ENCODE measurements at regions not wholly inside any gene's neighbourhood (a gene's known extent, or its start where the extent isn't known, plus 50 kb on each side); places are given as distances from the start of the nearest gene placed in this dataset.

DNA sequence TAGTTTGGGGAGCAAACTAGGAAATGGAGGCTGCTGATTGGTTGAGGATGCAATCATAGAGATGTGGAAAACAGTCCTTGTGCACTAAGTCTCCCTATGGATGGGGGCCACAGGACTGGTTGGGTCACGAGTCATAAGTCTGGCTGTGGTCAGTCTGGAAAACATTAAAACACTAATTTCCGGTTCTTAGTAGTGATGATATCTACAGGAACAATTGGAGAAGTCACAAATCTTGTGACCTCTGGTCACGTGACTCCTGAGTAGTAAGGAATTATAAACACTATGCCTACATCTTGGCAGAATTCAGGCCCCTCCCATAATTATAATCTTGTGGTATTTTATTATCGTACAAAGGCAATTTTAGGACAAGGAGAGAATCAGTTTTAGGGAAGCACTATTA is 317.3 kb upstream of the ARPP21 start:
- TF ChIP-seq, protein P1, sequence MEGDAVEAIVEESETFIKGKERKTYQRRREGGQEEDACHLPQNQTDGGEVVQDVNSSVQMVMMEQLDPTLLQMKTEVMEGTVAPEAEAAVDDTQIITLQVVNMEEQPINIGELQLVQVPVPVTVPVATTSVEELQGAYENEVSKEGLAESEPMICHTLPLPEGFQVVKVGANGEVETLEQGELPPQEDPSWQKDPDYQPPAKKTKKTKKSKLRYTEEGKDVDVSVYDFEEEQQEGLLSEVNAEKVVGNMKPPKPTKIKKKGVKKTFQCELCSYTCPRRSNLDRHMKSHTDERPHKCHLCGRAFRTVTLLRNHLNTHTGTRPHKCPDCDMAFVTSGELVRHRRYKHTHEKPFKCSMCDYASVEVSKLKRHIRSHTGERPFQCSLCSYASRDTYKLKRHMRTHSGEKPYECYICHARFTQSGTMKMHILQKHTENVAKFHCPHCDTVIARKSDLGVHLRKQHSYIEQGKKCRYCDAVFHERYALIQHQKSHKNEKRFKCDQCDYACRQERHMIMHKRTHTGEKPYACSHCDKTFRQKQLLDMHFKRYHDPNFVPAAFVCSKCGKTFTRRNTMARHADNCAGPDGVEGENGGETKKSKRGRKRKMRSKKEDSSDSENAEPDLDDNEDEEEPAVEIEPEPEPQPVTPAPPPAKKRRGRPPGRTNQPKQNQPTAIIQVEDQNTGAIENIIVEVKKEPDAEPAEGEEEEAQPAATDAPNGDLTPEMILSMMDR (IDR thresholded peaks at IDR 0.05), result no peak
- no peak for TF ChIP-seq POLR2A (IDR thresholded peaks at IDR 0.05)

All from esophagus squamous epithelium (tissue), 4 donors.